ENCODE measurements at regions not wholly inside any gene's neighbourhood (a gene's known extent, or its start where the extent isn't known, plus 50 kb on each side); places are given as distances from the start of the nearest gene placed in this dataset.

DNA sequence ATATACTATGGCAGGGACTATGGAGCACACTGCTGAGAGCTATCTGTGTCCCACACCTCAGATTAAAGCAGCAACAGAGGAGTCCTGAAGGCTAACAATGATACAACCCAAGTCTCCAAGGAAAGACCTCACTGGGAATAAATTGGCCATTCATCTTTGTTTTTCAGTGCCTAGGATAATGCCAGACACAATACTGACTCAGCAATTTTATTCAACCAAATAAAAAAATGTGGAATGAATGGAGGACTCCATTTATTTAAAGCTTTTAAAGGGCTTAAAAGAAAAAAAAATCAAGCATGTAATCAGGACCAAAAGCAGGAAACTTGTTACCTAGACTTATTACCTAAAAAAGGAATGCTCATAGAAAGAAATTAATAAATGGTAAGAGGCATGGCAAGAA, 960.5 kb downstream of the PCDH17 start:
- H3K4me1 ChIP-seq (ENCODE audit: control insufficient read depth in 2 of 2, insufficient read depth in 2 of 2, low read length in 2 of 2) = no peaks in the 10 kb centered on the region
- POLR2A ChIA-PET = no interaction called here
- H3K36me3 ChIP-seq (ENCODE audit: control insufficient read depth in 2 of 3, insufficient read depth in 3 of 3, low read length in 3 of 3) = no peaks in the 10 kb centered on the region
- ATAC-seq = no peak
- no peak overlapping the region for H3K4me3 ChIP-seq (ENCODE audit: low read length)
- DNase-seq = no peak
- intact Hi-C loops (cut with micrococcal nuclease) = no loop called here
- CTCF ChIA-PET = no interaction called here
- no peaks in the 10 kb centered on the region for H3K27me3 ChIP-seq (ENCODE audit: control insufficient read depth in 2 of 2, insufficient read depth in 2 of 2, low read length in 2 of 2)
- peaks cover 0 to 18% (median 6%) of the 10 kb centered on the region in 11 donors for H3K9me3 Mint-ChIP-seq
- peaks cover 0 to 2% (median 0%) of the 10 kb centered on the region in 3 experiments for H3K9me3 ChIP-seq (ENCODE audit: control insufficient read depth in 2 of 3, low read length in 3 of 3)
- no peaks in the 10 kb centered on the region for H3K36me3 Mint-ChIP-seq
- H3K4me3 Mint-ChIP-seq = no peak overlapping the region
- no peak overlapping the region for H3K27ac ChIP-seq (ENCODE audit: low read depth, low read length)
- no peak overlapping the region for H3K27ac Mint-ChIP-seq
- no peaks in the 10 kb centered on the region for H3K27me3 Mint-ChIP-seq
- H3K4me1 Mint-ChIP-seq = no peaks in the 10 kb centered on the region

DNA sequence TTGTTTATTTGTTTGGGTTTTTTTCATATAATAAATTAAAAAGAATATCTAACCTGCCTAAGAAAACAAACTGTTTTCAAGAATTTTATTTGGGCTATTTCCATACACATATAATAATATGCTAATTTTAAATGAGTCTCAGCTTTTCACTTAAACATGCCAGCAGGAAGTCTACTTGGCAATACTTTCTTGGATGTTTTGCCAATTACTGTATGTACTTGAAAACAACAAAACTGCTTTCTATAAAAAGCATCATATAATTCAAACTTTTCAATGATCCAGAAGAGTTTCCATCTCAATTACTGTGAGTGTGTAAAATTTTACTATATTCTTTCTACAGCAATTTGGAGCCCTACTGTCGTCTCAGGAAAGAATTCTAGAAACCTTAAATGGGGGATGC, 961.2 kb downstream of the PCDH17 start:
- no peaks in the 10 kb centered on the region for H3K36me3 Mint-ChIP-seq
- peaks cover 0 to 18% (median 6%) of the 10 kb centered on the region in 11 donors for H3K9me3 Mint-ChIP-seq
- ChIA-PET CTCF (no interaction called here), POLR2A (no interaction called here)
- no peaks in the 10 kb centered on the region for H3K4me1 ChIP-seq (ENCODE audit: control insufficient read depth in 2 of 2, insufficient read depth in 2 of 2, low read length in 2 of 2)
- no peaks in the 10 kb centered on the region for H3K36me3 ChIP-seq (ENCODE audit: control insufficient read depth in 2 of 3, insufficient read depth in 3 of 3, low read length in 3 of 3)
- no peak overlapping the region for H3K4me3 Mint-ChIP-seq
- H3K4me3 ChIP-seq (ENCODE audit: low read length) = no peak overlapping the region
- H3K4me1 Mint-ChIP-seq = no peaks in the 10 kb centered on the region
- ATAC-seq (no peak), DNase-seq (no peak)
- H3K27ac ChIP-seq (ENCODE audit: low read depth, low read length) = no peak overlapping the region
- no peaks in the 10 kb centered on the region for H3K27me3 ChIP-seq (ENCODE audit: control insufficient read depth in 2 of 2, insufficient read depth in 2 of 2, low read length in 2 of 2)
- H3K27me3 Mint-ChIP-seq = no peaks in the 10 kb centered on the region
- H3K27ac Mint-ChIP-seq = no peak overlapping the region
- peaks cover 0 to 2% (median 0%) of the 10 kb centered on the region in 3 experiments for H3K9me3 ChIP-seq (ENCODE audit: control insufficient read depth in 2 of 3, low read length in 3 of 3)
- intact Hi-C loops (cut with micrococcal nuclease) = no loop called here

DNA sequence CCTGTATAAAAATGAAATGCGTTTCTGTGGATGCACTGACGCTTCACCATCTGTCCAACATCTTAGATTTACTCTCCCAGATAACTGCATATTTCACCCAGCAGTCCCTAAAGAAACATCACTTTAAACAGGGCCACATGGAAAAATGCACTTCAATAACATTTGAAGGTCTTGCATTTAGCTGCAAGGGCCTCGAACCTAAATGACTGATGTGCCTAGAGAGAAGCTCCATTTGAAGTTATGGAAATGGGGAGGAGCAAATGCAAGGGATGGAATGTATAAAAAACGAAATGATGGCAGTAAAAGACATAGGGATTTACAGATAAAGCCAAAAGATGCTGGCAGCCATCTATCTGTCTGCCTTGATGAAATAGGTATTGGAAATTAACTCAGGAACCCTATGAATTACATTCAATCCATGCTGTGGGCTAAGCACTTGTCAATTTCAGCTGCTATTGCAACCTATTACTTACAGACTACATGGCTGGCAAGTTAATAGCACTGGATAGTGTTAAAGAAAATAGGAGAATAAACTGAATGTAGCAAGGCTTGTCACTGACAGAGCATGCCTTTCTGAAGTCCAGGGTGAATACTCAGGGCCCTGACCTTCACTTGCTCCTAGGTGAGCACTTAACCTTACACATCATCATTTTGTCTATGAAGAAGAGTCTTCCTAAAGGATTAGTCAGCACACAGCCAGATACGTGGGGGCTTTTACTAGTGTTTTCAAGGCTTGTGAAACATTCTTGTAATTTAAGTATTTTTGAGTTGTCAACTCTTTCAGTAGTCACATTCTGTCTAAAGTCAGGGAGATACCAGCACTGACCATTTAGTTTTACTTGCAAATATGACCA, 963.4 kb downstream of the PCDH17 start:
- ChIA-PET CTCF (no interaction called here), POLR2A (interaction anchor here (0.8 kb wide), 1 partner anchor 46 kb away, joined by 3 read pairs; no protein-coding TSS in a partner anchor)
- Mint-ChIP-seq H3K4me3 (no peak overlapping the region), H3K27me3 (no peaks in the 10 kb centered on the region), H3K27ac (no peak overlapping the region), H3K36me3 (no peaks in the 10 kb centered on the region), H3K9me3 (peaks cover 0 to 15% (median 2%) of the 10 kb centered on the region in 11 donors), H3K4me1 (no peaks in the 10 kb centered on the region)
- H3K4me1 ChIP-seq (ENCODE audit: control insufficient read depth in 2 of 2, insufficient read depth in 2 of 2, low read length in 2 of 2) = no peaks in the 10 kb centered on the region
- no peak overlapping the region for H3K4me3 ChIP-seq (ENCODE audit: low read length)
- no peaks in the 10 kb centered on the region for H3K36me3 ChIP-seq (ENCODE audit: control insufficient read depth in 2 of 3, insufficient read depth in 3 of 3, low read length in 3 of 3)
- DNase-seq (no peak), ATAC-seq (no peak)
- H3K27me3 ChIP-seq (ENCODE audit: control insufficient read depth in 2 of 2, insufficient read depth in 2 of 2, low read length in 2 of 2) = no peaks in the 10 kb centered on the region
- no peak overlapping the region for H3K27ac ChIP-seq (ENCODE audit: low read depth, low read length)
- intact Hi-C loops (cut with micrococcal nuclease) = no loop called here
- H3K9me3 ChIP-seq (ENCODE audit: control insufficient read depth in 2 of 3, low read length in 3 of 3) = no peaks in the 10 kb centered on the region

DNA sequence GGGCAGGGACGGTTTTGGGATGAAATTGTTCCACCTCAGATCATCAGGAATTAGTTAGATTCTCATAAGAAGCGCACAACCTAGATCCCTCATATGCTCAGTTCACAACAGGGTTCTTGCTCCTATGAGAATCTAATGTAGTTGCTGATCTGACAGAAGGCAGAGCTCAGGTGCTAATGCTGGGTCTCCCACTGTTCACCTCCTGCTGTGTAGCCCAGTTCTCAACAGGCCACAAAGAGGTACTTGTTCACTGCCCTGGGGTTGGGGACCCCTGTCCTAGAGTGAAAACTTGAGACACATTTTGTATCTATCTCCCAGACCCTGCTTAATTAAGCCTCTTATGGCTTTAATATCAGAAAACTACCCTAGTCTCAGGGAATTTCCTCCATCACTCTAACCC, 966.0 kb downstream of the PCDH17 start:
- no peak for DNase-seq
- Histone ChIP-seq H3K9me3 (ENCODE audit: control insufficient read depth in 2 of 3, low read length in 3 of 3) (no peaks in the 10 kb centered on the region), H3K36me3 (ENCODE audit: control insufficient read depth in 2 of 3, insufficient read depth in 3 of 3, low read length in 3 of 3) (no peaks in the 10 kb centered on the region), H3K27ac (ENCODE audit: low read depth, low read length) (no peak overlapping the region), H3K4me3 (ENCODE audit: low read length) (no peak overlapping the region), H3K27me3 (ENCODE audit: control insufficient read depth in 2 of 2, insufficient read depth in 2 of 2, low read length in 2 of 2) (no peaks in the 10 kb centered on the region), H3K4me1 (ENCODE audit: control insufficient read depth in 2 of 2, insufficient read depth in 2 of 2, low read length in 2 of 2) (no peaks in the 10 kb centered on the region)
- intact Hi-C loops (cut with micrococcal nuclease) = no loop called here
- Mint-ChIP-seq H3K9me3 (peaks cover 0 to 24% (median 1%) of the 10 kb centered on the region in 11 donors), H3K4me3 (no peak overlapping the region), H3K4me1 (no peaks in the 10 kb centered on the region), H3K27ac (no peak overlapping the region), H3K36me3 (no peaks in the 10 kb centered on the region), H3K27me3 (no peaks in the 10 kb centered on the region)
- ATAC-seq = no peak
- CTCF ChIA-PET = no interaction called here
- POLR2A ChIA-PET = no interaction called here

DNA sequence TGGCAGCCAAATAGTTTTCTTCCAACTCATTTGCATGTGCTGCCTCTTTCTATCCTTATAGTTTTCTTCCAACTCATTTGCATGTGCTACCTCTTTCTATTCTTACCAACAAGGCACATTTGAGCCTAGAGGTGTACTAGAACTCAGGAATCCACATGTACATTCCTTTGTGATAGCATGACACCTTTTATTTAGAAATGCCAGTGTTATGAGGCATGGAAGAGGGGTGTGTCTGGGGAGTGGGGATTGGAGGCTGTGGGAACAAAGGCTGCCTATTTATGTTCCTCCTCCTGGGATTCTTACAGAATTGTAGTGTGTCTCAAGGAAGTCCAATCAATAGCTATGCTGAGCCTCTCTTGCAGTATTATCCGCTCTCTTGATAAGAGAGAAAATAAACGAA, 966.7 kb downstream of the PCDH17 start:
- H3K9me3 Mint-ChIP-seq = peaks cover 0 to 18% (median 2%) of the 10 kb centered on the region in 11 donors
- CTCF ChIA-PET = no interaction called here

DNA sequence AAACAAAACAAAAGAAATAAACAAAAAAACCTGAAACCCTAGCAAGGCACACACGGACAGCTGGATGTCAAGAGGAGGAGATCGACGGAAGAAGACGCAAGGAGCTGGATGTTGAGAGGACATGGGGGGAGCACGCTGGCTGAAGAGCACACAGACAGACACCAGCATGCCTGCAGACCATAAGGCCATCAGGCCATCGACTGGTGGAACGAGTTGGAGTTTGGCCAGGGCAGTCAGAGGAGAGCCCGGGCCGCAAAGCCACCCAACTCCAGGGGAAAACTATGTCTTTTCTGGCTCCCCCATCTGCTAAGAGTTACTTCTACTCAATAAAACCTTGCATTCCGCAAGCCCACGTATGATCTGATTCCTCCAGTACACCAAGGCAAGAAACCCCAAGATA, 979.6 kb downstream of the PCDH17 start:
- ChIA-PET CTCF (no interaction called here), POLR2A (no interaction called here)
- no peak overlapping the region for H3K4me3 Mint-ChIP-seq
- H3K36me3 Mint-ChIP-seq = peaks cover 0 to 5% (median 0%) of the 10 kb centered on the region in 5 donors
- Histone ChIP-seq H3K9me3 (ENCODE audit: control insufficient read depth in 2 of 3, low read length in 3 of 3) (no peaks in the 10 kb centered on the region), H3K27me3 (ENCODE audit: control insufficient read depth in 2 of 2, insufficient read depth in 2 of 2, low read length in 2 of 2) (no peaks in the 10 kb centered on the region), H3K4me3 (ENCODE audit: low read length) (no peak overlapping the region), H3K4me1 (ENCODE audit: control insufficient read depth in 2 of 2, insufficient read depth in 2 of 2, low read length in 2 of 2) (no peaks in the 10 kb centered on the region), H3K27ac (ENCODE audit: low read depth, low read length) (no peak overlapping the region), H3K36me3 (ENCODE audit: control insufficient read depth in 2 of 3, insufficient read depth in 3 of 3, low read length in 3 of 3) (no peaks in the 10 kb centered on the region)
- intact Hi-C loops (cut with micrococcal nuclease) = no loop called here
- no peak overlapping the region for H3K27ac Mint-ChIP-seq
- no peak for ATAC-seq
- peaks cover 10 to 44% (median 20%) of the 10 kb centered on the region in 11 donors for H3K9me3 Mint-ChIP-seq
- no peaks in the 10 kb centered on the region for H3K27me3 Mint-ChIP-seq
- H3K4me1 Mint-ChIP-seq = no peaks in the 10 kb centered on the region
- DNase-seq = no peak

More for the DNA sequence above, 966.7 kb downstream of the PCDH17 start:
- H3K36me3 ChIP-seq (ENCODE audit: control insufficient read depth in 2 of 3, insufficient read depth in 3 of 3, low read length in 3 of 3) = no peaks in the 10 kb centered on the region
- intact Hi-C loops (cut with micrococcal nuclease) = no loop called here
- no peak overlapping the region for H3K27ac ChIP-seq (ENCODE audit: low read depth, low read length)
- H3K36me3 Mint-ChIP-seq = no peaks in the 10 kb centered on the region
- H3K9me3 ChIP-seq (ENCODE audit: control insufficient read depth in 2 of 3, low read length in 3 of 3) = no peaks in the 10 kb centered on the region
- no peaks in the 10 kb centered on the region for H3K27me3 Mint-ChIP-seq
- POLR2A ChIA-PET = no interaction called here
- ATAC-seq (no peak), DNase-seq (no peak)
- H3K4me3 ChIP-seq (ENCODE audit: low read length) = no peak overlapping the region
- no peak overlapping the region for H3K4me3 Mint-ChIP-seq
- no peaks in the 10 kb centered on the region for H3K4me1 Mint-ChIP-seq
- H3K4me1 ChIP-seq (ENCODE audit: control insufficient read depth in 2 of 2, insufficient read depth in 2 of 2, low read length in 2 of 2) = no peaks in the 10 kb centered on the region
- H3K27ac Mint-ChIP-seq = no peak overlapping the region
- no peaks in the 10 kb centered on the region for H3K27me3 ChIP-seq (ENCODE audit: control insufficient read depth in 2 of 2, insufficient read depth in 2 of 2, low read length in 2 of 2)
